ENCODE measurements at regions not wholly inside any gene's neighbourhood (a gene's known extent, or its start where the extent isn't known, plus 50 kb on each side); places are given as distances from the start of the nearest gene placed in this dataset.

DNA sequence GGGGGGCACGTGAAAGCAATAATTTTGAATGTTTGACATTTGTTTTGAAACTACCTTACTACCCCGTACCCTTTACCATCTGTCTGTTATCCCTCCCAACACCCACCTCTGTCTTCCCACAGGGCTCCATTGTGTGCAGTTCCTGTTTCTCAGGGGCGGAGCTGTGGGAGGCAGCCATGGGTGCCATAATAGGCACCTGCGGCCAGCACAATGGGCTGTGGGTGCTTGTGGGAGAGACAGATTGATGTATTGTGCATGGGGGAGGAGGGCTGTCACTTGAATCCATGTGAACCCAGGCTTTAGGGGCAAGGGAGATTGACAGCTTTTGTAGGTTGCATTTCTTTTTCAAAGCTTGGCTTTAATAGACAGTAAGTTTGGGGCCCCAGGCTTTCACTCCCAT, 122.6 kb upstream of the CXorf66 start:
- TF ChIP-seq EZH2 (IDR thresholded peaks at IDR 0.05; ENCODE audit: borderline replicate concordance, low read depth, low read length, severe bottlenecking) (no peak), FOS (IDR thresholded peaks at IDR 0.05; ENCODE audit: borderline replicate concordance, insufficient read depth, low read length) (no peak), POLR2A (IDR thresholded peaks at IDR 0.05; ENCODE audit: low read depth, low read length) (no peak), POLR2AphosphoS5 (IDR thresholded peaks at IDR 0.05; ENCODE audit: insufficient read depth, low read depth, low read length) (no peak), MYC (IDR thresholded peaks at IDR 0.05; ENCODE audit: low read depth, low read length) (no peak), JUN (IDR thresholded peaks at IDR 0.05; ENCODE audit: borderline replicate concordance, insufficient read depth, insufficient read length, low read depth) (no peak), GATA2 (IDR thresholded peaks at IDR 0.05; ENCODE audit: insufficient read depth, insufficient read length, low read depth, low read length) (no peak)
- TF ChIP-seq, protein P1, sequence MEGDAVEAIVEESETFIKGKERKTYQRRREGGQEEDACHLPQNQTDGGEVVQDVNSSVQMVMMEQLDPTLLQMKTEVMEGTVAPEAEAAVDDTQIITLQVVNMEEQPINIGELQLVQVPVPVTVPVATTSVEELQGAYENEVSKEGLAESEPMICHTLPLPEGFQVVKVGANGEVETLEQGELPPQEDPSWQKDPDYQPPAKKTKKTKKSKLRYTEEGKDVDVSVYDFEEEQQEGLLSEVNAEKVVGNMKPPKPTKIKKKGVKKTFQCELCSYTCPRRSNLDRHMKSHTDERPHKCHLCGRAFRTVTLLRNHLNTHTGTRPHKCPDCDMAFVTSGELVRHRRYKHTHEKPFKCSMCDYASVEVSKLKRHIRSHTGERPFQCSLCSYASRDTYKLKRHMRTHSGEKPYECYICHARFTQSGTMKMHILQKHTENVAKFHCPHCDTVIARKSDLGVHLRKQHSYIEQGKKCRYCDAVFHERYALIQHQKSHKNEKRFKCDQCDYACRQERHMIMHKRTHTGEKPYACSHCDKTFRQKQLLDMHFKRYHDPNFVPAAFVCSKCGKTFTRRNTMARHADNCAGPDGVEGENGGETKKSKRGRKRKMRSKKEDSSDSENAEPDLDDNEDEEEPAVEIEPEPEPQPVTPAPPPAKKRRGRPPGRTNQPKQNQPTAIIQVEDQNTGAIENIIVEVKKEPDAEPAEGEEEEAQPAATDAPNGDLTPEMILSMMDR (IDR thresholded peaks at IDR 0.05; ENCODE audit: extremely low read depth in 1 of 2, insufficient read depth in 1 of 2, low read depth in 1 of 2, low read length in 2 of 2), result no peak
- TF ChIP-seq, protein P2, sequence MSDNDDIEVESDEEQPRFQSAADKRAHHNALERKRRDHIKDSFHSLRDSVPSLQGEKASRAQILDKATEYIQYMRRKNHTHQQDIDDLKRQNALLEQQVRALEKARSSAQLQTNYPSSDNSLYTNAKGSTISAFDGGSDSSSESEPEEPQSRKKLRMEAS (IDR thresholded peaks at IDR 0.05; ENCODE audit: insufficient read depth, insufficient read length), result no peak

Measured in endothelial cell of umbilical vein (primary cell).